Prostate gland (tissue), 2 donors: ENCODE measurements at regions not wholly inside any gene's neighbourhood (a gene's known extent, or its start where the extent isn't known, plus 50 kb on each side); places are given as distances from the start of the nearest gene placed in this dataset.

Experiments
- CTCF ChIP-seq, 4 experiments: fragments of 200-600 bp in 2 of 4; fragments of 450-650 bp in 2 of 4; sonication (generic) in 2 of 4; IDR thresholded peaks; 1 replicate in 3 of 4; 2 replicates in 1 of 4; pipeline ENCODE4 v1.5.1; 2016 to 2019; ENCODE audit warnings: antibody characterized with exemption in 4 of 4, mild to moderate bottlenecking in 2 of 4, moderate library complexity in 2 of 4
- POLR2A ChIP-seq: fragments of 450-650 bp; IDR thresholded peaks from one replicate; pipeline ENCODE4 v1.6.1; 2016; ENCODE audit warnings: antibody characterized with exemption, mild to moderate bottlenecking

DNA sequence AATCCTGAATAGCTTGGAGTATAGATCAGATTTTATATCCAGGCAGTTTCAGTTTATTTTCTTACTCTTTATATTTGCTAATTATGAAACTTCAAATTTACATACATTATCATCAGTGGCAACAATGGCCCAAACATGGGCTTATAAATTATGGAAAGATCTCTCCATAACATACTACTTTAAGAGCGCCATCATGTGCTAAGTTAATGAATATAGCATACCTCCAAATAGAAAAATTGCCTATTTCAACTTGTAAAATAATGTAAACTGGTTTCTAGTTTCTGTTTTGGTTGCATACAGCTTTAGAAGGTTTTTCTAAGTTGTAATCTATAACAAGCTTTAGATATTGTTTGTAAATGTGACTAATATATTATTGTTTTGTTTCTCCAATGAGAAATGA, 531.3 kb upstream of the UBE2E2 start:
- TF ChIP-seq CTCF (IDR thresholded peaks at IDR 0.05) (no peak), POLR2A (no peak)
